ENCODE measurements at regions not wholly inside any gene's neighbourhood (a gene's known extent, or its start where the extent isn't known, plus 50 kb on each side); places are given as distances from the start of the nearest gene placed in this dataset.

- H3K27ac ChIP-seq, result no peak overlapping the region
- H3K9me3 ChIP-seq, result no peaks in the 10 kb centered on the region
- TF ChIP-seq EP300 (IDR thresholded peaks at IDR 0.05), result no peak
- no peak for TF ChIP-seq POLR2A (IDR thresholded peaks at IDR 0.05)
- TF ChIP-seq CTCF (IDR thresholded peaks at IDR 0.05), result no peak
- no peaks in the 10 kb centered on the region for H3K27me3 ChIP-seq
- no peaks in the 10 kb centered on the region for H3K4me1 ChIP-seq (ENCODE audit: insufficient read depth)
- H3K36me3 ChIP-seq, result no peaks in the 10 kb centered on the region
- intact Hi-C loops (cut with DNase I), result no loop called here
- DNase-seq, result no peak
- H3K4me3 ChIP-seq, result no peak overlapping the region
Observed at GRCh38 chr4:19167311-19167710, 1084.4 kb upstream of the SLIT2 start.

GRCh38 chr4:19164334-19164733 is 1087.4 kb upstream of the SLIT2 start:
- Histone ChIP-seq H3K36me3 (no peaks in the 10 kb centered on the region), H3K4me3 (no peak overlapping the region), H3K4me1 (ENCODE audit: insufficient read depth) (no peaks in the 10 kb centered on the region), H3K27ac (no peak overlapping the region), H3K9me3 (no peaks in the 10 kb centered on the region), H3K27me3 (no peaks in the 10 kb centered on the region)
- intact Hi-C loops (cut with DNase I), result no loop called here
- TF ChIP-seq EP300 (IDR thresholded peaks at IDR 0.05), result no peak
- TF ChIP-seq CTCF (IDR thresholded peaks at IDR 0.05), result no peak
- no peak for TF ChIP-seq POLR2A (IDR thresholded peaks at IDR 0.05)
- DNase-seq, result no peak
- 96 to 98% (median 97%) methylated on average over 2 of the region's 2 CpGs for WGBS, 3 donors

- H3K36me3 ChIP-seq, result no peaks in the 10 kb centered on the region
- DNase-seq, result no peak
- no peaks in the 10 kb centered on the region for H3K4me1 ChIP-seq (ENCODE audit: insufficient read depth)
- WGBS, 3 donors, result 75 to 85% (median 80%) methylated on average over 3 of the region's 3 CpGs
- TF ChIP-seq POLR2A (IDR thresholded peaks at IDR 0.05), result no peak
- TF ChIP-seq CTCF (IDR thresholded peaks at IDR 0.05), result no peak
- no peak for TF ChIP-seq EP300 (IDR thresholded peaks at IDR 0.05)
- intact Hi-C loops (cut with DNase I), result no loop called here
- no peak overlapping the region for H3K4me3 ChIP-seq
- no peaks in the 10 kb centered on the region for H3K9me3 ChIP-seq
- no peak overlapping the region for H3K27ac ChIP-seq
- H3K27me3 ChIP-seq, result no peaks in the 10 kb centered on the region
Observed at GRCh38 chr4:19159874-19160273, 1091.8 kb upstream of the SLIT2 start.

GRCh38 chr4:19158107-19158809 is 1093.4 kb upstream of the SLIT2 start:
- DNase-seq, result no peak
- TF ChIP-seq POLR2A (IDR thresholded peaks at IDR 0.05), result no peak
- no peak for TF ChIP-seq CTCF (IDR thresholded peaks at IDR 0.05)
- no peak for TF ChIP-seq EP300 (IDR thresholded peaks at IDR 0.05)
- Histone ChIP-seq H3K27me3 (no peaks in the 10 kb centered on the region), H3K9me3 (no peaks in the 10 kb centered on the region), H3K4me1 (ENCODE audit: insufficient read depth) (no peaks in the 10 kb centered on the region), H3K27ac (no peak overlapping the region), H3K36me3 (no peaks in the 10 kb centered on the region), H3K4me3 (no peak overlapping the region)
- intact Hi-C loops (cut with DNase I), result no loop called here
- 59 to 75% (median 73%) methylated on average over 2 of the region's 2 CpGs for WGBS, 3 donors
